Erythroblast (primary cell): ENCODE measurements at regions not wholly inside any gene's neighbourhood (a gene's known extent, or its start where the extent isn't known, plus 50 kb on each side); places are given as distances from the start of the nearest gene placed in this dataset.

Source experiments
- GATA1 ChIP-seq: IDR thresholded peaks from 2 replicates; pipeline ENCODE4 v1.6.1; 2011; ENCODE audit warnings: low read depth, mild to moderate bottlenecking, control low read depth, low read length, moderate library complexity
- POLR2A ChIP-seq: IDR thresholded peaks from 2 replicates; pipeline ENCODE4 v1.6.1; 2011; ENCODE audit warnings: mild to moderate bottlenecking, low read length

- TF ChIP-seq POLR2A, result no peak
- TF ChIP-seq GATA1, result no peak
These were observed 198.5 kb upstream of the NEBL start for GRCh38 chr10:21095494-21096055.
